Urinary bladder (tissue), 3 donors: ENCODE measurements at regions not wholly inside any gene's neighbourhood (a gene's known extent, or its start where the extent isn't known, plus 50 kb on each side); places are given as distances from the start of the nearest gene placed in this dataset.

Experiments used
- DNase-seq: peaks from one replicate; pipeline ENCODE4 v3.0.0-alpha.2; 2015; ENCODE audit errors: extremely low spot score
- H3K27ac ChIP-seq: one replicate; pipeline ENCODE4 v1.5.1; 2013; ENCODE audit warnings: low read depth, mild to moderate bottlenecking, moderate library complexity
- H3K36me3 ChIP-seq: one replicate; pipeline ENCODE4 v1.6.1; 2013; ENCODE audit warnings: mild to moderate bottlenecking, moderate library complexity; ENCODE audit not compliant: insufficient read depth
- H3K4me1 ChIP-seq: one replicate; pipeline ENCODE4 v1.6.1; 2013; ENCODE audit warnings: mild to moderate bottlenecking, moderate library complexity; ENCODE audit not compliant: insufficient read depth
- H3K4me3 ChIP-seq: one replicate; pipeline ENCODE4 v1.5.1; 2013; ENCODE audit warnings: low read depth, low read length
- WGBS: extraction: QIAGEN DNeasy Blood & Tissue Kit; methylation state at CpG from one replicate; pipeline ENCODE4 v1.1.7; 2013; 5-methylcytosine and 5-hydroxymethylcytosine counted together
- donor health status: healthy with polysubstance abuse.
- donor health status: healthy.

- Histone ChIP-seq H3K4me1 (no peaks in the 10 kb centered on the region), H3K36me3 (no peaks in the 10 kb centered on the region), H3K27ac (no peak overlapping the region), H3K4me3 (no peak overlapping the region)
- WGBS: 89% methylated on average over 1 of the region's 1 CpG
- no peak for DNase-seq
Observed at GRCh38 chr2:151025816-151026215, 235.8 kb downstream of the RBM43 start.

- H3K36me3 ChIP-seq: no peaks in the 10 kb centered on the region
- WGBS: 64% methylated on average over 4 of the region's 4 CpGs
- DNase-seq: no peak
- no peaks in the 10 kb centered on the region for H3K4me1 ChIP-seq
- H3K4me3 ChIP-seq: no peak overlapping the region
- H3K27ac ChIP-seq: no peak overlapping the region
Observed at GRCh38 chr2:151024696-151025251, 236.9 kb downstream of the RBM43 start.

DNA sequence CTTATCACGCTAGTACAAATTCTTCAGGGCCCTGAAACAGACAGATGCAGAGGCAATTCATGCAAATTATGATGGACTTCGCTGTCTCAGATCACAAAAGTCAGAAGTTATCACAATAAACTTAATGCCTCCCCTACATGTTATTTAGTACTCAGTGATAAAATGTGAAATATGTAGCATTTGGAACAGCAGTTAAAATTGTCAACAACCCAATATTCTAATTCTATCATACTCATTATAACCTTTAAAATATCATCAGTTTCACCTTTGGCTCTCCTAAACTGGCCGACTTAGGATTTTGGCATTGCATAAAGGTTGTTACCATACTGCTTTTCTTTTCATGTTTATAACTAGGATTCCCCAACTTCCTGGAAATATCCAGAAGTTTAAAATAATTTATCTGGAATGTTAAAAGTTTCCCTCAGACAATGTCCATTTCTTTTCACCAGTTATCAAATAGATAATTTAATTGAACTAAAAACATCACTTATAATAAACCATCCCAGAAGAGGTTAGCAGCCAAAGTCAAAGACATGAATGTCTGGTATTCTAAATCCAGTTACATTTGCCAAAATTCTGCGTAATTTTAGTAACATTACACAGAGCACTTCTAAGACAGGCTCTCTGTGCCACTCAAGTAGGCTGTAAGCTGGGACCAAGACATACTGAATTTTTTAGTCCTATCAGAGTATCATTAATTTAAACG is 239.8 kb downstream of the RBM43 start:
- H3K4me3 ChIP-seq: no peak overlapping the region
- no peak for DNase-seq
- no peaks in the 10 kb centered on the region for H3K36me3 ChIP-seq
- WGBS: 34% methylated on average over 5 of the region's 5 CpGs
- no peak overlapping the region for H3K27ac ChIP-seq
- H3K4me1 ChIP-seq: no peaks in the 10 kb centered on the region

DNA sequence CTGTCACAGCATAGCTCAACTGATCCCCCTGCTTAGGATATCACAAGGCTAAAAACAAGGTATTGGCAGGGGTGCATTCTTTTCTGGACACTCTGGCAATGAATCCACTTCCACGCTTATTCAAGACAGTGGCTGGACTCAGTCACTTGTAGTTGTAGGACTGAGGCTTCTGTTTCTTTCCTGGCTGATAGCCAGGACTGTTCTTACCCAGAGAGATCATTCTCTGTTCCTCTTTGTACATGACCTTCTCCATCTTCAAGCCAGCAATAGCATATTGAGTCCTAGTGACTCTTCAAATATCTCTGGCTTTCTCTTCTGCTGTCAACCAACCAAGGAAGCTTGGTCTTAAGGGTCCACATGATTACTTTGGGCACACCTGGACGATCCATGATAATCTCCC is 241.3 kb downstream of the RBM43 start:
- DNase-seq: no peak
- 88% methylated on average over 2 of the region's 2 CpGs for WGBS
- Histone ChIP-seq H3K27ac (no peak overlapping the region), H3K4me1 (no peaks in the 10 kb centered on the region), H3K36me3 (no peaks in the 10 kb centered on the region), H3K4me3 (no peak overlapping the region)

DNA sequence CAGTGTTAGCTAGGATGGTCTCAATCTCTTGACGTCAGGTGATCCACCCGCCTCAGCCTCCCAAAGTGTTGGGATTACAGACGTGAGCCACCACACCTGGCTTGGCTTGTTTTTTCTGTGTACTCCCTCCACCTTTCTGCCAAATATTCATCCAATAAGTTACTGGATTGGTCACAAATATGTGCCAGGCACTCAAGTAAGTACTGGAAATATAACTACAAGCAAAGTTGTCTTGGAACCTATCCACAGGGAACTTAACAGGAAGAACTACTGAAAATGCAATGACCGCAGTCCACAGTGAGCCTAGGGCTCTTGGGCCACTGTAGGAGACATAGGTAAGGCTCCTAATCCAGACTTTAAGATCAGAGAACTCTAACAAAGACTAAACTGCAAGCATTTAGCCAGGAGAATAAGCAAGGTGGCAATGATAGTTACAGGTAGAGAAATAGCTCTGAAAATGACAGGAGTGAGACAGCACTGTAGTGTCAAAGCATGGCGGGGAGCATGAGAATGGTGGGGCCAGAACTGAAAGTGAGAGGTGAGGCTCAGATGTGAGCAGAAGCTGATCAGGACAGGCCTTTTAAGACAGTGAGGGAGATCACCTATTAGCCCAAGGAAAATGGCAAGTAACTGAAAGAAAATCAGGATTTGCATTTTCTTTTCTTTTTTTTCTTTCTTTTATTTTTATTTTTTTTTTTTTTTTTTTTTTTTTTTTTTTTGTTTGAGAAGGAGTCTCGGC is 252.1 kb downstream of the RBM43 start:
- Histone ChIP-seq H3K27ac (no peak overlapping the region), H3K4me1 (no peaks in the 10 kb centered on the region), H3K36me3 (no peaks in the 10 kb centered on the region), H3K4me3 (no peak overlapping the region)
- WGBS: 97% methylated on average over 6 of the region's 6 CpGs
- no peak for DNase-seq

DNA sequence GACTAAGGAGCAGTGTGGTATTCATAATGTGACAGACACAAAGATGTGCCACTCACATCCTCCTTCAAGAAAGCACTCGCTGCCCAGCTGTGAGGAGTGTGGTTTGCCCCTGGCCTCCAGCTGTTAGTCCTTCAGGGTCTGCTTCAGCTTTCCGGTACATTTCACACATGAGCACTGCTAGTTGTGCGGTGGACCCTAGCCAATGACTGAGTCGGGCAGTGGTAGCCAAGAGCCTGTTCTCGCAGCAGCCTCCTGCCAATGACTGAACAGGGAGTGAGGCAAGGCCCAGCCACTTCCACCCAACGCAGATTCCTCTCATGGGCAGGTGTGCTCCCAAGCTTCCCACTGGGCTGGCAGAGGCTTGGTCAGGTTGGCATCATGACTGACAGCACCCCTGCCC is 254.3 kb downstream of the RBM43 start:
- Histone ChIP-seq H3K4me1 (no peaks in the 10 kb centered on the region), H3K36me3 (no peaks in the 10 kb centered on the region), H3K4me3 (no peak overlapping the region), H3K27ac (no peak overlapping the region)
- 84% methylated on average over 6 of the region's 6 CpGs for WGBS
- no peak for DNase-seq

GRCh38 chr2:151002959-151003600 is 258.6 kb downstream of the RBM43 start:
- 95% methylated on average over 5 of the region's 5 CpGs for WGBS

GRCh38 chr2:150997702-150998440 is 263.8 kb downstream of the RBM43 start:
- Histone ChIP-seq H3K4me3 (no peak overlapping the region), H3K4me1 (no peaks in the 10 kb centered on the region), H3K27ac (no peak overlapping the region), H3K36me3 (no peaks in the 10 kb centered on the region)
- DNase-seq: no peak
- 59% methylated on average over 7 of the region's 7 CpGs for WGBS

More at GRCh38 chr2:151002959-151003600, 258.6 kb downstream of the RBM43 start:
- Histone ChIP-seq H3K4me1 (no peaks in the 10 kb centered on the region), H3K27ac (no peak overlapping the region), H3K4me3 (no peak overlapping the region), H3K36me3 (no peaks in the 10 kb centered on the region)
- DNase-seq: no peak

DNA sequence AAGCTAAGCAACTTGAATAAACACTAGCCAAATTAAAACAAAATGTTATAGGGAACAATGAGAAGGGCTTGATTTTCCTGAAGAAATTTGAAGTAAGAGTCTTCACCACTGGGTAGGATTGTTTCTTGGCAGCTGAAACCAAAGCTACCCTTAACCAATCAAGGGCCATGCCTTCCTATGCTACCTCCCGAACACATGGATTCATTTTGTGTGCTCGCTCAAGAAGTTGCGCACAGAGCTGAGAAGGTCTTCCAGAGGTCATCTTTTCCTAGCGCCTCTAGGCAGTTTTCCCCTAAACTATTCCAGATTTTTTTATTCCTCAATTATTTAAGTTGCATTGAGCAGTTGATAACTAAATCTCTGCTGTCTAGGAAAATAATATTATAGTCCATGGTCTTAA is 264.6 kb downstream of the RBM43 start:
- DNase-seq: no peak
- WGBS: 88% methylated on average over 4 of the region's 4 CpGs
- Histone ChIP-seq H3K36me3 (no peaks in the 10 kb centered on the region), H3K4me3 (no peak overlapping the region), H3K4me1 (no peaks in the 10 kb centered on the region), H3K27ac (no peak overlapping the region)

DNA sequence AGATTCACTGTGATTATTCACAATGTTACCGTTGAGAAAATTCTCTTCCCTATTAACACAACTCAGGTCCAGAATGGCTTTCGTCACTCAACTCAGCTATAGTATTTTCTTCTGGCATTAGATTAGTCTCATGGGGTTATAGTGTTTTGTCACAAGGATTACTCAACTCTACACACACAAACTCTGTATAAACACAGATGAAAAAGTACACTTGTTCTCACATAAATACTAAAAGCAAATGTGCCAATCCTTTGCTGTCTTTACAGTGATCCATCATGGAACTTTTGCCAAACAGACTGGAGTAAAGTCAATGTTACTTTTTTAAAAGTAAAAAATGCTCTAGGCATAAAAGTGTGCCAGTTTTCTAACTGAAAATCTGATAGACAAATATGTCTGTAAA is 267.6 kb downstream of the RBM43 start:
- 23% methylated on average over 2 of the region's 2 CpGs for WGBS

DNA sequence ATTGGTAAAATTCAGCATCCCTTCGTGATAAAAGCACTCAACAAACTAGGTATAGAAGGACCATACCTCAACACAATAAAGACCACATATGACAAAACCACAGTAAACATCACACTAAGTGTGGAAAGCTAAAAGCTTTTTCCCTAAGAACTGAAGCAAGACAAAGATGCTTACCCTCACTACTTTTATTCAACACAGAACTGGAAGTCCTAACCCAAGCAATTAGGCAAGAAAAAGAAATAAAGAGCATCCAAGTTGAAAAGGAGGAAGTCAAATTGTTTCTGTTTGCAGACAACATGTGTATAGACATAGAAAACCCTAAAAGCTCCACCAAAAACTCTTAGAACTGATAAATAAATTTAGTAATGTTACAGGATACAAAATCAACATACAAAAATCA is 271.7 kb downstream of the RBM43 start:
- Histone ChIP-seq H3K27ac (no peak overlapping the region), H3K4me3 (no peak overlapping the region), H3K36me3 (no peaks in the 10 kb centered on the region), H3K4me1 (no peaks in the 10 kb centered on the region)
- DNase-seq: no peak
- WGBS: 84% methylated on average over 1 of the region's 1 CpG

More for the DNA sequence above, 267.6 kb downstream of the RBM43 start:
- no peak for DNase-seq
- H3K27ac ChIP-seq: no peak overlapping the region
- H3K4me1 ChIP-seq: no peaks in the 10 kb centered on the region
- H3K36me3 ChIP-seq: no peaks in the 10 kb centered on the region
- H3K4me3 ChIP-seq: no peak overlapping the region

DNA sequence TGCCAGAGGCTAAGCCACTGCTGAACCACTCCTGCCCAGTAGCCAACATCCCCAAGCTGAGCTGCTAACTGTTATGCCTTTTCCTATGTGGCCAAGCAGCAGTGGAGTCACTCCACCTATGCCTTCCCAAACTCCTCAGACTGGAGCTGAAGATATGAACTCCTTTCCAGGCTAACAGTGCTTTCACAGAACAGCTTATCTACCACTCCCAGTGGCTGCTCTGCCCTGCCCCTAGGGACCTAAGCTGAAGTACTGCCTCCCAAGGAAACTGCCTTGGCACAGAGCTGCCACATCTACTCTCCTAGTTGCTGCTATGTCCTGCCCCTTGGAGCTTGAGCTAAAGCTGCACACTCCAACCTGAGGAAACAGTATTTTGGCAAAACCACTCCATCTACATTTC is 275.9 kb downstream of the RBM43 start:
- Histone ChIP-seq H3K27ac (no peak overlapping the region), H3K36me3 (no peaks in the 10 kb centered on the region), H3K4me1 (no peaks in the 10 kb centered on the region), H3K4me3 (no peak overlapping the region)
- no peak for DNase-seq

DNA sequence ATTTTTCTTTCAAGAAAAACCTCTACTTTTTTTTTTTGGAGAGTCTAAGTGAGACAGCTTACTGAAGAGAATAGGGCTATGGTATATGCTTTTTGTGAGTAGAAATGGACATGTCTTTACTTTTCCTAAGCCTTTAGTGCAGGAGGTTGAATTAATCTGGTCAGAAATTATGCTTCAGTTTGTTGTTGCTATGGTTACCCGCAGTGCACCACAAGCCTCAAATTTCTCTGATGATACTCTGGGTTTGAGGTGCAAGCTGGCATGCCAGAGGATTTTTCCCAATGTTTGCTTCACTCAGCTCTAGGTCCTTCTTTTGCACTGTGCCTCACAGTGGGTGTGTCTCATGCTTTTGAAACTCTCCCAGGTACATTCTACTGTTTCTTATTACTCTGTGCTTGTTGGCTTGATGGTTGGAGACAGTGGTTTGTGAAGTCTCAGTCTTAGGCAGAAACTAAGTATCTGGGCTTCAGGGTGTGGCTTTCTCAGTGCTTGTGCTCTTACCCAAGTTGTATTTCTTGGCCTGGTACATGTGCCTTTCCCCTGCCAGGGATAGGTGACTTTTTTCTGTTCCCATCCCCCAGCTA is 278.3 kb downstream of the RBM43 start:
- no peaks in the 10 kb centered on the region for H3K4me1 ChIP-seq
- no peaks in the 10 kb centered on the region for H3K36me3 ChIP-seq
- WGBS: 86% methylated on average over 1 of the region's 1 CpG
- no peak for DNase-seq
- no peak overlapping the region for H3K27ac ChIP-seq
- no peak overlapping the region for H3K4me3 ChIP-seq
